GM18511 (cell line): ENCODE measurements at regions not wholly inside any gene's neighbourhood (a gene's known extent, or its start where the extent isn't known, plus 50 kb on each side); places are given as distances from the start of the nearest gene placed in this dataset.

Source experiments
- ATAC-seq: cut with Tn5 transposase; IDR thresholded peaks from one replicate; pipeline ENCODE4 v1.9.1; 2021; ENCODE audit warnings: mild to moderate bottlenecking, moderate library complexity; ENCODE audit not compliant: unreplicated experiment

- no peak for ATAC-seq
Measured at GRCh38 chr5:141778683-141779082, 96.7 kb upstream of the ARAP3 start.

DNA sequence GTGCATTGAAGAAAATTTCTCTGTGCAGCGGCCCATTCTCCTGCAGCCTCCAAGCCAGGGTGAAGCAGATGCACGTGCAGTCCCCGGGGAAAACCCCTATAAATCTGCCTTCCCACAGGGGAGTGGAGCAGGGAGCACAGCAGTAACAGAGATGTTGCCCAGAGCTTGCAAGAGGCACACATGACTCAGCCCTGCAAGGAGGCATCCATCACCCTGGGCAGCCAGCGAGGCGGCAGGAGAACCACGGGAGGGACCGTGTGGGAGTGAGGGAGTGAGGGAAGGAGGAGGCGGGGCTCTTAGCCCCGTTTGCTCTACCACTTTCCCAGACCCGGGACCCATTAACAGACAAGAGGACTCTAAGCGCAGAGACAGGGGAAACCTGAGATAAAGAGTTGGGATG lies 96.2 kb upstream of the ARAP3 start:
- no peak for ATAC-seq

DNA sequence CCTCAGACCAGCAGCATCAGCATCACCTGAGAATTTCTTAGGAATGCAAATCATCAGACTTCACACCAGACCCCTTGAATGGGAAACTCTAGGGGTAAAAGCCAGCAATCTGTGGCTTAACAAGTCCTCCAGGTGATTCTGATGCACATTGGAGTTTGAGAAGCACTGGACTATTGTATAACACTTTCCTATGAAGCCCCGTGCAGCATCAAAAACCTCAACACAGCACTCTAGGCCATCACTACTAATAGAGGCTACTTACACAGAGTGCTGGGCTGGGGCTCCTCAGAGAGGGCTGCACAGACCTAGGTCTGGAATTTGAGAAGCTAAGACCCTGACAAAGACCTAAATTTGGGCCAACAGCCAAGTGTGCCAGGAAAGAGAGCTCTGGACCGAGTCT lies 95.7 kb upstream of the ARAP3 start:
- no peak for ATAC-seq

DNA sequence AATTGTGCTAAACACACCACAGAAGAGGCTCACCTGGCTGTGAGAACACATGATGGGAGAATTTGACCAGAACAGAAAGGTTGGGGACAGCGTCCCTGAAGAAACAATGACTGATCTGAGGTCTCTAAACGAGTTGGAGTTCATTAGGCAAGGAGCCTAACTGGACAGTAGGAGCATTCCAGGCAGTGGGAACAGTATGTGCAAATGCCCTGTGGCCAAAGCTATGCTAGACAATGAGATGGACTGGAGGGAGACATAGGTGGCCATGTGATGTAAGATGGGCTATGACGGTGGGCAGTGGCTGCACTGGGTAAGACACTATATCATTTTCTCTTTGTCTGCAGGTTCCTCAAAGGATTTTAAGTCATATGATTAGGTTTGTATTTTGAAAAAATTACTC lies 95.1 kb upstream of the ARAP3 start:
- no peak for ATAC-seq

DNA sequence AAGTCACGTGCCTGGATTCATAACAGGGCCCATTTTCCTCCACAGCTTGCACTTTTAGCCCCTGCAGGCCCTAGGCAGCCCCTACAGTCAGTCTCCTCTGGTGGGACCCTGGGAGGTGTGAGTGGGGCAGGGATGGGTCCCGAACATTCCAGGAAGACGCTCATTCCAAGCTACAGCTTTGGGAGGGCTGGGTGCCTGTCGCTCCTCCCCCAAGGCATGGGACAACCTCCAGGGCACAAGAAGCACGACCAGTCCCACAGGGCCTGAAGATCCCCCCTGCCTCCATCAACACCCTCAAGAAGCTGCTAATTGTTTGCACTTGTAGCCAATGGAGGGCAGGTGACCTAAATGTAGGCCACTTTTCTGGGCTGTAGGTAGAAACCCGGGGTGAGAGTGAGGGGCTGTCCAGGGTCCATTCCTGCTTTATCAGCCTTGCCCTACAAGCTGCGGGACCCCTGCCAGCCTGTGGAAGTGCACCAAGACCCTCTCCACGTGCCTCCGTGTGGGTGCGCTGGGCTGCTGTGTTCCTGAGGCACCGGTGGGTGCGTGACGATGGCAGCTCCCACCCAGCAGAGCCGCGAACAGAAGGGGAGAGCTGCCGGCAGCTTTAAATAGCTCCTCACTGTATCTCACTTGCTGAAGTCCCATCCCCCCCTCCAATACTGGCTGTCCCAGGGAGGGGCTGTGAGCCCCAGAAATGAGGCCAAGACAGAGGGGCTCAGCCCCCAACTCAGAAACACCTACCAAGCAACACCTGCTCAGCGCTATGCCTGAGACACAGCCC lies 91.9 kb upstream of the ARAP3 start:
- no peak for ATAC-seq

DNA sequence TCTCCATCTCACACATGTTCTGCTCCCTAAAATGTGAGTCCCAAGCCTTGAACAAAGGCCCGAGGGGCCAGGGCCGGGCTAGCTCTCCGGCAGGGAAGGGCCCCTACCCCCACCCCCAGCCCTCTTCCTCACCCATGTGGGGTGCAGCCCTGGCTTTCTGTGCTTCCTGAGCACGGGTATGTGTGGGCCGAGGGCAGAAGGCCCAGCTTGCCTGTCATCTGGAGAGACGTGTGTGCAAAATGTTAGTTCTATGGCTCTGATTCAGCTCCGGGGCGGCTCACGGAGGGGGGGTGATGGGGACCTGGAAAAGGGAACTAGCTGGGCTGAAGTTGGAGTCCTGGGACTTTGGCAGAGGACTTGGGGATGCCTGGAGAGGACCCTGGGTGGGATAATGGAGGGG lies 90.3 kb upstream of the ARAP3 start:
- no peak for ATAC-seq

GRCh38 chr5:141771562-141771961 lies 89.5 kb upstream of the ARAP3 start:
- ATAC-seq: no peak

DNA sequence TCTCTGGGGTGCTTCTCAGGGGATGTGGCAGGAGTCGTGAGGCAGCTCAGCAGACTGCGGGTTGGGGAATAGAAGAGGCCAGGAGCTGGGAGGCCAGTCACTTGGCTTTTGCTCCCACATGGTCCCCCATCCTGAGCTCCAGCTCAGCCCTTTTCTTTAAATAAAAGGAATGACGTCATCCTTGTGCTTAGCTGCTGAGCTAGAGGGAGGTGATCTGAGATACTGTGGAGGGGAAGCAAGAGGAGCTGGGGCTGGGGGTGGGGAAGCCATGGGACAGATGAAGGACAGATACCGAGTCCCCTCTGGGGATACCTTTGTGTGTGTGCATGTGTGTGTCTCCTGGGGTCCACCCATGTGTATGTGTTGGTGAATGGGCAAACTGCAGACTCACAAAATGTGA lies 89.0 kb upstream of the ARAP3 start:
- no peak for ATAC-seq

DNA sequence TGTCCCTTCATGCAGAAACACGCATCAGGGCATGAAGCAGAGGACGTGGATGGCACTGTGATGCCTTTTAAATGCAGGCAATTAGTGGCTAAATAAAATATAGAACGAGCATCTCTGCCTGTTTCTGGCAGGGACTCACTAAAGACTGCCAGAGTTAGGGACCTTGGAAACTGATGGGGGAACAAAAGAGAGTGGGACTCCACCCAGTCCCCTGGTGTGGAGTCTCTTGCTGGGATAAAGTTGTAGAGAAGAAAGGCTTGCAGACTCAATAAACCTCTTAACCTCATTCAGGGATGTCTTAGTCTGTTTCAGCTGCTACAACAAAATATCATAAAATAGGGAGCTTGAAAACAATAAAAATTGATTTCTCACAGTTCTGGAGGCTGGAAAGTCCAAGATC lies 87.6 kb upstream of the ARAP3 start:
- no peak for ATAC-seq

DNA sequence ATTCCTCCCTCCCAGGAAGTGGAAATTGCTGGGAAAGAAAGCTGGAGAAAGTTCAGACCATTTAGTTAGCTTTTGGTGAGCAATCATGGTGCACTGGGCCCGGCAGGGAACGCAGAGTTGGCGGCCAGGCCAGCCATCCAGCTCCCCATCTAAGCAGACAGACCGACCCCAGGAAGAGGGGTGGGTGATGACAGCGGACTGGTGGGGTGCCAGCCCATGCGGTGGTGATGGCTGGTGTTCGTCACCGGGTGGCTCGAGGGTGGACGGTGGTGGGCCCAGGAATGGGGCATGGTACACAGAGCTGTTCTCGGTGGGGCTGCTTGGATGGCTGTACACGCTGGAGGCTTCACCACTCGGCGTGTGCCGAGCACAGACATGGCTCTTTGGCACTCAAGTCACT lies 85.6 kb upstream of the ARAP3 start:
- ATAC-seq: no peak

- ATAC-seq: no peak
Measured at GRCh38 chr5:141765896-141766551, 84.0 kb upstream of the ARAP3 start.

GRCh38 chr5:141763541-141763940 lies 81.5 kb upstream of the ARAP3 start:
- ATAC-seq: no peak

DNA sequence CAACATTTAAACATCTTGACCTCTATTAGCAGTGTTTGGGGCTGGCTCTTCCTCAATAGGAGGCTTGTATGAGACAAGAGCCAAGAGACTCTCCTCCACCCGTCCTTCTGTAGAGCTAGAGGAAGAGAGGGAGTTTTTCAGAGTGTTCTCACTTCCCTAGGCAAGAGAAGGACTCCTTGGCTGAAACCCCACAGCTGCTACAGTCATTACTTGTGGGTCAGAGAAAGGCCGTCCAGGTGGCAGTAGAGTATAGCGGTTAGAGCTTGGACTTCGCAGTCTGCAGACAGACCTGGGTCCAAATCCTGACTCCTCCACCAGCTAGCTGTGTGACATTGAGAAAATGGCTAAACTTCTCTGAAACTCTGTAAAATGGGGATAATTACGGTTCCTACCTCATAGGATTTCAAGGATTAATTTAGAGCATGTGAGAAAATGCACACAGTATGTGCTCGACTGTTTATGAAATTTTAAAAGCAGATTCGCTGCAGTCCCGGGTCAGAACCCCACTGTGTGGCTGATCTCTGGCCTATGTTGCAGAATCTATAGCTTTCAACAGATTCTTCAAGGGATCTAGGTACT lies 80.8 kb upstream of the ARAP3 start:
- peak; percentile 48 for ATAC-seq

DNA sequence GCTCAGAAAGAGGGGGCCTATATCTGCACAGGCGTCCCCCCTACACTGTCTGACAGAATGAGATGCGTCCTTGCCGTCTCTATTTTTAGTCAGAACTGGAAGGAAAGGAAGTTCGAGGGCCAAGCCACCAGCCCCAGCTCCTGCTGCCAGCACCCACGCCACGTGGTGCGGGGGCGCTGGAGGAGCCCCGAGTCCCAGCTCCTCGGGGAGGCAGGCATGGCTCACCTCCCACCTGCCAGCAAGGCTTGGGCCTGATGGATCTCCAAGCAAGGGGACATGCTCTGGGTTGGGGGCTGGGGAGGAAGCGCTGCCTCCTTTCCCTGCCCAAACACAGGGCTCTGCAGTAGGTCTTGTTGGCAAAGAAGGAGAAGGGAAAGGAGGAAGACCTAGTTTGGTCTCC lies 80.3 kb upstream of the ARAP3 start:
- ATAC-seq: no peak

- no peak for ATAC-seq
Measured at GRCh38 chr5:141760753-141761152, 78.7 kb upstream of the ARAP3 start.

- ATAC-seq: no peak
Measured at GRCh38 chr5:141760193-141760592, 78.2 kb upstream of the ARAP3 start.

DNA sequence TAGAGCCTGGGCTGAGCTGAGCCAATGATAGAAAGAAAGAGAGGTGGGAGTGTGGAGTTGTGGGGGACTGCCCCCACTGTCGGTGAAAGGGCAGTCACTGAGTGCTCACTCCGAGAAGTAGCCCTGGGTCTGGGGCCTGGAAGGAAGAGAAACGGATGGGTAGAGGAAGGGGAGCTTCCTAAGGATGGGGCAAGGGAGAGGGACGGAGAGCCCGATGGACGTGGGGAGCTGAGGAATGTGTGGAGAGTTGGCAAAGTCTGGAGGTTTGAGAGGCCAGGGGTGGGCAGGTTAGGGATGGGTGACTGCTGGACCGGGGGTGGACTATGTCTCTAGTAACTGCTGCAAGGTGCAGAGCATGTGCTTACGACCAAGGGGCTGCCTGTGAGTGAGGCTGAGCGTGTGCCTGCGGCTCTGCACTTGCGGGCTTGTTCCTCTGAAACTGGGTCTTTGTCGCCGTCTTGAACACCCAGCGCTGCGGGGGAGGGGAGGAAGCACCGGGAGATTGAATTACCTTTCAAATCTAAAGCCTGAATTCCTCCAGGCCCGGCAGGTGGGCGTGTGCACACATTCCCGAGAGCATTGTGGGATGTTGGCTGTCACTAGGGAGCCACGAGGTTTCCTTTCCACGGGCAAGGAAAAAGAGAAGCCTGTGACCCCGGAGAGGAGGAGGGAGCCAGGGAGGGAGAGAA lies 76.4 kb upstream of the ARAP3 start:
- no peak for ATAC-seq

DNA sequence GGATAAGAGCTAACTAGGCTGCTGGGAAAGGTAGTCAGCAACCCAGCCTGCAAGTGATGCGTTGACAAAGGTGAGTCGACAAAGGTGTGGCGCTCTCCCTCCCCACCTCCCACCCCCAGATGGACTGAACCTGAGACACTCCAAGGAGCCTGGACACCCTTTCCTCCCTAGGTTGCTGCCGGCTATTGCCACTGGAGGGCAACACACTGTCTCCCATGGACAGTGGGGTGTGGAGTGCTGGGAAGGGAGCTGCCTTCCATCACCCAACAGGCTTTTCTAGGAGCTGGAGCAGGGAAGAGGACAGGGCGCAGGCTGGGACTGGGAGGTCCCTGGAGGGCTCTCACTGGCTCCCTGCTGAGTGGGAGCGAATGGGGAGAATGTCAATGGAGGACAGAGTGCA lies 75.4 kb upstream of the ARAP3 start:
- ATAC-seq: no peak

GRCh38 chr5:141756196-141756595 lies 74.2 kb upstream of the ARAP3 start:
- no peak for ATAC-seq

DNA sequence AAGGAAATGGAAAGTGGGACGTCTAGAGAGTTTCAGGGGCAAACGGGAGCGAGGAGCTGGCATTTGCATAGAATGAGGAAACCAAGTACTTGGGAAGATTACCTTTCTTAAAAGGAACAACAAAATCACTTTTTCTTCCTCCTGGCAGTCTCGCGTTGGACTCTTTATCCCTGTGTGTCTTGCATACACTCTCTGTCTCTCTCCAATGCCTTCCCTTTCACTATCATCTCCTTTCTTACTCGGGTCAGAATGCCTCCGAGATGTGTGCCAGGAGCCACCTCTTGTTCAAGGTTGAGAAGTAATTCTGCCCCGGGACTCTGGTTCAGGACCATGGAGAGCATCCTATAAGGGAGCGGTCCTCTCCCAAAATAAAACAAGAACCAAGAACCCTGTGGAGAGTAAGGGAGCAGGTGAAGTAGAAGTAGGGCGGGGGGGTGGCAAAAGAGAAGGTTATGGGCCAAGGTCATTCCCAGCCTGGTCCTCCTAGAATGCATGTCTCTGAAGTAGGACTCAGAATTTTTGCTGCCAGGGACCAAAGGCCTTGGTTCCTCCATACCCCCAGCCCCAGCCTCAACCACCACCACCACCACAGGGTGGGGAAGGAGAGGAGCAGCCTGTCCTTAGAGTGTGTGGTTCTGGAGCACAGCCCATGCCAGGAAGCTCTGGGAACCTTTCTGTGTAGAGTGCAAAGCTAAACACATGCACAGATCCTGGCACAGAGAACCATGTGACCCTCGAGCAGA lies 72.1 kb upstream of the ARAP3 start:
- ATAC-seq: no peak
